Upper lobe of left lung (tissue), 6 donors: ENCODE measurements at regions not wholly inside any gene's neighbourhood (a gene's known extent, or its start where the extent isn't known, plus 50 kb on each side); places are given as distances from the start of the nearest gene placed in this dataset.

Source experiments
- ATAC-seq, 2 donors: fragments of 200-7000 bp; cut with Tn5 transposase; one replicate each; pipeline ENCODE4 v1.9.1; 2022; ENCODE audit warnings: mild to moderate bottlenecking in 2 of 2, moderate library complexity in 2 of 2; ENCODE audit not compliant: low FRiP score in 2 of 2
- DNase-seq, 2 donors: peaks; one replicate each; pipeline ENCODE4 v3.0.0-alpha.2; 2019 to 2020
- H3K27ac ChIP-seq, 4 donors: fragments of 200-600 bp; sonication (generic); one replicate each; pipeline ENCODE4 v1.5.1; 2016 to 2019
- H3K27me3 ChIP-seq, 4 donors: fragments of 200-600 bp; sonication (generic); one replicate each; pipeline ENCODE4 v1.5.1; 2017 to 2019
- H3K36me3 ChIP-seq, 4 donors: fragments of 200-600 bp; sonication (generic); one replicate each; pipeline ENCODE4 v1.5.1; 2016 to 2019
- H3K4me1 ChIP-seq, 4 donors: fragments of 200-600 bp; sonication (generic); one replicate each; pipeline ENCODE4 v1.5.1; 2018 to 2019
- H3K4me3 ChIP-seq, 4 donors: fragments of 200-600 bp; sonication (generic); one replicate each; pipeline ENCODE4 v1.5.1; 2017 to 2019; ENCODE audit warnings: mild to moderate bottlenecking in 2 of 4, moderate library complexity in 1 of 4
- H3K9me3 ChIP-seq, 4 donors: fragments of 200-600 bp; sonication (generic); one replicate each; pipeline ENCODE4 v1.5.1; 2018 to 2019
- CTCF ChIP-seq, 6 experiments: fragments of 450-650 bp in 4 of 6; fragments of 200-600 bp in 2 of 6; sonication (generic) in 2 of 6; IDR thresholded peaks; one replicate each; pipeline ENCODE4 v1.5.1; 2016 to 2019; ENCODE audit warnings: antibody characterized with exemption in 6 of 6
- EP300 ChIP-seq, 4 donors: sonication (generic); formaldehyde crosslinking; IDR thresholded peaks; one replicate each; pipeline ENCODE4 v1.5.1; 2017; ENCODE audit warnings: antibody characterized with exemption in 4 of 4, control low read depth in 2 of 4
- POLR2A ChIP-seq, 4 donors: fragments of 450-650 bp; IDR thresholded peaks; one replicate each; pipeline ENCODE4 v1.5.1; 2016 to 2017; ENCODE audit warnings: antibody characterized with exemption in 4 of 4, mild to moderate bottlenecking in 2 of 4
- POLR2AphosphoS5 ChIP-seq, 2 donors: sonication (generic); formaldehyde crosslinking; IDR thresholded peaks; one replicate each; pipeline ENCODE4 v1.5.1; 2017; ENCODE audit warnings: antibody characterized with exemption in 2 of 2
- WGBS, 2 donors: methylation state at CpG; one replicate each; pipeline ENCODE4 v1.1.5; 2017 to 2018; 5-methylcytosine and 5-hydroxymethylcytosine counted together
- donor health status: DM: no; HTN: no; CAD: no; lungs with moderate emphysema.
- donor health status: DM: no; HTN: yes; CAD: no; lungs with severe emphysema.

- no peak for TF ChIP-seq POLR2AphosphoS5 (IDR thresholded peaks at IDR 0.05)
- no peak for TF ChIP-seq CTCF (IDR thresholded peaks at IDR 0.05)
- TF ChIP-seq POLR2A (IDR thresholded peaks at IDR 0.05): no peak
- TF ChIP-seq EP300 (IDR thresholded peaks at IDR 0.05): no peak
- ATAC-seq: no peak
- Histone ChIP-seq H3K27me3 (no peaks in the 10 kb centered on the region), H3K9me3 (no peaks in the 10 kb centered on the region), H3K4me3 (no peak overlapping the region), H3K36me3 (no peaks in the 10 kb centered on the region), H3K4me1 (peaks cover 0 to 3% (median under 1%) of the 10 kb centered on the region in 4 donors), H3K27ac (peak overlapping the region in 2 of 4 donors; percentile 8 to 42)
- 59 to 68% methylated on average over 5 of the region's 5 CpGs for WGBS, 2 donors
- peak in 1 of 2 donors; percentile 11 for DNase-seq
Measured at GRCh38 chr1:47655521-47656300, 217.9 kb downstream of the FOXD2 start.

- TF ChIP-seq POLR2AphosphoS5 (IDR thresholded peaks at IDR 0.05) (no peak), EP300 (IDR thresholded peaks at IDR 0.05) (peak in 1 of 4 donors; percentile 33)
- Histone ChIP-seq H3K4me3 (no peak overlapping the region), H3K27ac (peak overlapping the region in 2 of 4 donors; percentile 36 to 37), H3K4me1 (no peaks in the 10 kb centered on the region), H3K36me3 (no peaks in the 10 kb centered on the region), H3K27me3 (no peaks in the 10 kb centered on the region), H3K9me3 (no peaks in the 10 kb centered on the region)
- ATAC-seq (peak in 1 of 2 donors; percentile 26), DNase-seq (peak in 1 of 2 donors; percentile 18)
- WGBS, 2 donors: 80 to 84% methylated on average over 18 of the region's 18 CpGs
Measured at GRCh38 chr1:47656719-47657685, 219.2 kb downstream of the FOXD2 start.

GRCh38 chr1:47658161-47658920, 220.5 kb downstream of the FOXD2 start:
- DNase-seq (peak in 1 of 2 donors; percentile 12), ATAC-seq (peak; percentile 16 to 20)
- WGBS, 2 donors: 86 to 87% methylated on average over 9 of the region's 9 CpGs
- Histone ChIP-seq H3K4me1 (no peaks in the 10 kb centered on the region), H3K27me3 (no peaks in the 10 kb centered on the region), H3K27ac (no peak overlapping the region), H3K36me3 (no peaks in the 10 kb centered on the region), H3K9me3 (no peaks in the 10 kb centered on the region), H3K4me3 (no peak overlapping the region)
- TF ChIP-seq POLR2AphosphoS5 (IDR thresholded peaks at IDR 0.05): no peak
- TF ChIP-seq EP300 (IDR thresholded peaks at IDR 0.05): no peak
- no peak for TF ChIP-seq POLR2A (IDR thresholded peaks at IDR 0.05)
- no peak for TF ChIP-seq CTCF (IDR thresholded peaks at IDR 0.05)

DNA sequence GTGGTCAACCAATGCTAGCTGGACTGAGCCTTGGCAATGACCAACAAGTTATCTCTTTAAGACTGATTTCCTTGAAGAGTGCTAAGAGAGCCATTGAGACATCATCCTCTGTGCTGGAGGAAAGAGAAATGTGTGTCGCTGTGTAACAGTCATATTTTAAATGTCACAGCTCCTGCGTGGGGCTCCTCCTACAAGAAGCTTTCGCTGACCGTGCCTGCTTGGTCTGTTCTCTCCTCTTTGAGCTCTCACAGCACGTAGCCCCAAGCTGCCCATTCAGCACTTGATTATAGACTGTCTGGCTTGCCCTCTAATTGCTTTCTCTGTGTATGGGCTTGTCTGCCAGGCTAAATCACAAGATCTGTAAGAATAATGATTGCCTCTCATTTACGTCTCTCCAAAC, 221.3 kb downstream of the FOXD2 start:
- DNase-seq (peak in 1 of 2 donors; percentile 2), ATAC-seq (no peak)
- Histone ChIP-seq H3K27me3 (no peaks in the 10 kb centered on the region), H3K36me3 (no peaks in the 10 kb centered on the region), H3K4me1 (no peaks in the 10 kb centered on the region), H3K4me3 (no peak overlapping the region), H3K27ac (no peak overlapping the region), H3K9me3 (no peaks in the 10 kb centered on the region)
- TF ChIP-seq CTCF (IDR thresholded peaks at IDR 0.05) (no peak), POLR2A (IDR thresholded peaks at IDR 0.05) (no peak), POLR2AphosphoS5 (IDR thresholded peaks at IDR 0.05) (no peak), EP300 (IDR thresholded peaks at IDR 0.05) (no peak)
- 77 to 87% methylated on average over 6 of the region's 6 CpGs for WGBS, 2 donors
